ENCODE measurements at regions not wholly inside any gene's neighbourhood (a gene's known extent, or its start where the extent isn't known, plus 50 kb on each side); places are given as distances from the start of the nearest gene placed in this dataset.

DNA sequence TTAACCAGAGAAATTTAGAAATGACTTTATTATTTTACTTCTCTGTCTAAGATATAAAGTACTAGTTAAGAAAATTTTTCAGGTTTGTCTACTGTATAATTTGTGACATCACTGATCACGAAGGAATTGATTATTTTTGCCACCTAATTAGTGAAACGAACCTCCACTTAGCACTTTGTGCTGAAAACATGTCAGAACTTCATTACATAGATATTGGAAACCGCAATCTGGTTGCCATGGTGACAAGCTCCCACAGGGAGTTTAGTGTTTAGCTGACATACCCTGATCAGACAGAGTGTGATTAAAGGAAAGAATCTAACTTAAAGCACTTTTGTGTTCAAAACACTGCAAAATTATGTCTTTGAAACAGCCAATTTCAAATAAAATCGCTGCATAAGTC, 668.4 kb upstream of the CCNG1 start:
- Histone ChIP-seq H3K4me1 (ENCODE audit: insufficient read depth) (no peaks in the 10 kb centered on the region), H3K36me3 (ENCODE audit: insufficient read depth) (no peaks in the 10 kb centered on the region), H3K27me3 (ENCODE audit: insufficient read depth) (no peaks in the 10 kb centered on the region), H4K20me1 (replicated peaks; ENCODE audit: insufficient read depth) (no peaks in the 10 kb centered on the region), H3K9me2 (ENCODE audit: insufficient read depth) (no peaks in the 10 kb centered on the region; the same call in 1 of the 2 replicates), H3K4me2 (no peak overlapping the region), H3K27ac (ENCODE audit: low read depth) (no peak overlapping the region), H3F3A (replicated peaks; ENCODE audit: low read depth) (no peaks in the 10 kb centered on the region), H3K4me3 (no peak overlapping the region), H3K79me2 (replicated peaks; ENCODE audit: insufficient read depth) (no peaks in the 10 kb centered on the region), H2AFZ (no peak overlapping the region)
- ATAC-seq (no peak), DNase-seq (ENCODE audit: low spot score) (peak; percentile 3)
- no peaks in the 10 kb centered on the region for H3K4me1 Mint-ChIP-seq
- no peak overlapping the region for H3K4me3 Mint-ChIP-seq
- H3K9me3 Mint-ChIP-seq = no peaks in the 10 kb centered on the region; the same call in 2 of the 3 replicates
- H3K36me3 Mint-ChIP-seq (ENCODE audit: low read depth) = no peaks in the 10 kb centered on the region
- TF ChIP-seq EZH2 (IDR thresholded peaks at IDR 0.05; ENCODE audit: low read depth, unreplicated experiment) = no peak
- no peak for TF ChIP-seq JUNB (IDR thresholded peaks at IDR 0.05; ENCODE audit: unreplicated experiment)
- TF ChIP-seq, protein P1, sequence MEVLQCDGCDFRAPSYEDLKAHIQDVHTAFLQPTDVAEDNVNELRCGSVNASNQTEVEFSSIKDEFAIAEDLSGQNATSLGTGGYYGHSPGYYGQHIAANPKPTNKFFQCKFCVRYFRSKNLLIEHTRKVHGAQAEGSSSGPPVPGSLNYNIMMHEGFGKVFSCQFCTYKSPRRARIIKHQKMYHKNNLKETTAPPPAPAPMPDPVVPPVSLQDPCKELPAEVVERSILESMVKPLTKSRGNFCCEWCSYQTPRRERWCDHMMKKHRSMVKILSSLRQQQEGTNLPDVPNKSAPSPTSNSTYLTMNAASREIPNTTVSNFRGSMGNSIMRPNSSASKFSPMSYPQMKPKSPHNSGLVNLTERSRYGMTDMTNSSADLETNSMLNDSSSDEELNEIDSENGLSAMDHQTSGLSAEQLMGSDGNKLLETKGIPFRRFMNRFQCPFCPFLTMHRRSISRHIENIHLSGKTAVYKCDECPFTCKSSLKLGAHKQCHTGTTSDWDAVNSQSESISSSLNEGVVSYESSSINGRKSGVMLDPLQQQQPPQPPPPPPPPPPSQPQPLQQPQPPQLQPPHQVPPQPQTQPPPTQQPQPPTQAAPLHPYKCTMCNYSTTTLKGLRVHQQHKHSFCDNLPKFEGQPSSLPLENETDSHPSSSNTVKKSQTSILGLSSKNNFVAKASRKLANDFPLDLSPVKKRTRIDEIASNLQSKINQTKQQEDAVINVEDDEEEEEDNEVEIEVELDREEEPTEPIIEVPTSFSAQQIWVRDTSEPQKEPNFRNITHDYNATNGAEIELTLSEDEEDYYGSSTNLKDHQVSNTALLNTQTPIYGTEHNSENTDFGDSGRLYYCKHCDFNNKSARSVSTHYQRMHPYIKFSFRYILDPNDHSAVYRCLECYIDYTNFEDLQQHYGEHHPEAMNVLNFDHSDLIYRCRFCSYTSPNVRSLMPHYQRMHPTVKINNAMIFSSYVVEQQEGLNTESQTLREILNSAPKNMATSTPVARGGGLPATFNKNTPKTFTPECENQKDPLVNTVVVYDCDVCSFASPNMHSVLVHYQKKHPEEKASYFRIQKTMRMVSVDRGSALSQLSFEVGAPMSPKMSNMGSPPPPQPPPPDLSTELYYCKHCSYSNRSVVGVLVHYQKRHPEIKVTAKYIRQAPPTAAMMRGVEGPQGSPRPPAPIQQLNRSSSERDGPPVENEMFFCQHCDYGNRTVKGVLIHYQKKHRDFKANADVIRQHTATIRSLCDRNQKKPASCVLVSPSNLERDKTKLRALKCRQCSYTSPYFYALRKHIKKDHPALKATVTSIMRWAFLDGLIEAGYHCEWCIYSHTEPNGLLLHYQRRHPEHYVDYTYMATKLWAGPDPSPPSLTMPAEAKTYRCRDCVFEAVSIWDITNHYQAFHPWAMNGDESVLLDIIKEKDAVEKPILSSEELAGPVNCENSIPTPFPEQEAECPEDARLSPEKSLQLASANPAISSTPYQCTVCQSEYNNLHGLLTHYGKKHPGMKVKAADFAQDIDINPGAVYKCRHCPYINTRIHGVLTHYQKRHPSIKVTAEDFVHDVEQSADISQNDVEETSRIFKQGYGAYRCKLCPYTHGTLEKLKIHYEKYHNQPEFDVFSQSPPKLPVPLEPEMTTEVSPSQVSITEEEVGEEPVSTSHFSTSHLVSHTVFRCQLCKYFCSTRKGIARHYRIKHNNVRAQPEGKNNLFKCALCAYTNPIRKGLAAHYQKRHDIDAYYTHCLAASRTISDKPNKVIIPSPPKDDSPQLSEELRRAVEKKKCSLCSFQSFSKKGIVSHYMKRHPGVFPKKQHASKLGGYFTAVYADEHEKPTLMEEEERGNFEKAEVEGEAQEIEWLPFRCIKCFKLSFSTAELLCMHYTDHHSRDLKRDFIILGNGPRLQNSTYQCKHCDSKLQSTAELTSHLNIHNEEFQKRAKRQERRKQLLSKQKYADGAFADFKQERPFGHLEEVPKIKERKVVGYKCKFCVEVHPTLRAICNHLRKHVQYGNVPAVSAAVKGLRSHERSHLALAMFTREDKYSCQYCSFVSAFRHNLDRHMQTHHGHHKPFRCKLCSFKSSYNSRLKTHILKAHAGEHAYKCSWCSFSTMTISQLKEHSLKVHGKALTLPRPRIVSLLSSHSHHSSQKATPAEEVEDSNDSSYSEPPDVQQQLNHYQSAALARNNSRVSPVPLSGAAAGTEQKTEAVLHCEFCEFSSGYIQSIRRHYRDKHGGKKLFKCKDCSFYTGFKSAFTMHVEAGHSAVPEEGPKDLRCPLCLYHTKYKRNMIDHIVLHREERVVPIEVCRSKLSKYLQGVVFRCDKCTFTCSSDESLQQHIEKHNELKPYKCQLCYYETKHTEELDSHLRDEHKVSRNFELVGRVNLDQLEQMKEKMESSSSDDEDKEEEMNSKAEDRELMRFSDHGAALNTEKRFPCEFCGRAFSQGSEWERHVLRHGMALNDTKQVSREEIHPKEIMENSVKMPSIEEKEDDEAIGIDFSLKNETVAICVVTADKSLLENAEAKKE (CRISPR knock-in tag; IDR thresholded peaks at IDR 0.05) = no peak
- TF ChIP-seq ZNF114 (CRISPR knock-in tag; IDR thresholded peaks at IDR 0.05) = no peak
- no peak for TF ChIP-seq ZNF331 (CRISPR knock-in tag; IDR thresholded peaks at IDR 0.05; ENCODE audit: low read depth)
- TF ChIP-seq, protein P2, sequence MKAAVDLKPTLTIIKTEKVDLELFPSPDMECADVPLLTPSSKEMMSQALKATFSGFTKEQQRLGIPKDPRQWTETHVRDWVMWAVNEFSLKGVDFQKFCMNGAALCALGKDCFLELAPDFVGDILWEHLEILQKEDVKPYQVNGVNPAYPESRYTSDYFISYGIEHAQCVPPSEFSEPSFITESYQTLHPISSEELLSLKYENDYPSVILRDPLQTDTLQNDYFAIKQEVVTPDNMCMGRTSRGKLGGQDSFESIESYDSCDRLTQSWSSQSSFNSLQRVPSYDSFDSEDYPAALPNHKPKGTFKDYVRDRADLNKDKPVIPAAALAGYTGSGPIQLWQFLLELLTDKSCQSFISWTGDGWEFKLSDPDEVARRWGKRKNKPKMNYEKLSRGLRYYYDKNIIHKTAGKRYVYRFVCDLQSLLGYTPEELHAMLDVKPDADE (IDR thresholded peaks at IDR 0.05) = no peak
- TF ChIP-seq POLR2AphosphoS5 (IDR thresholded peaks at IDR 0.05; ENCODE audit: low read depth) = no peak
- TF ChIP-seq NANOG (IDR thresholded peaks at IDR 0.05; ENCODE audit: borderline replicate concordance) = no peak
- TF ChIP-seq STAT1 (IDR thresholded peaks at IDR 0.05; ENCODE audit: unreplicated experiment) = no peak
- H3K27me3 Mint-ChIP-seq (ENCODE audit: insufficient read depth, low read depth, poor library complexity) = no peaks in the 10 kb centered on the region
- H3K27ac Mint-ChIP-seq = no peak overlapping the region

Data from GM23338 (cell line).